ENCODE measurements at regions not wholly inside any gene's neighbourhood (a gene's known extent, or its start where the extent isn't known, plus 50 kb on each side); places are given as distances from the start of the nearest gene placed in this dataset.
"Not testable (repeated sequence)": the region's sequence is repeated elsewhere in the genome, so short reads cannot be mapped to it uniquely, and the experiment has no call there.

- no peak for DNase-seq
Measured at GRCh38 chr21:28696844-28697410, 295.8 kb downstream of the LTN1 start.

GRCh38 chr21:28693476-28693875 lies 299.2 kb downstream of the LTN1 start:
- no peak for DNase-seq

- DNase-seq, result no peak
Measured at GRCh38 chr21:28690196-28690595, 302.5 kb downstream of the LTN1 start.

GRCh38 chr21:28688381-28688780 lies 304.3 kb downstream of the LTN1 start:
- no peak for DNase-seq

DNA sequence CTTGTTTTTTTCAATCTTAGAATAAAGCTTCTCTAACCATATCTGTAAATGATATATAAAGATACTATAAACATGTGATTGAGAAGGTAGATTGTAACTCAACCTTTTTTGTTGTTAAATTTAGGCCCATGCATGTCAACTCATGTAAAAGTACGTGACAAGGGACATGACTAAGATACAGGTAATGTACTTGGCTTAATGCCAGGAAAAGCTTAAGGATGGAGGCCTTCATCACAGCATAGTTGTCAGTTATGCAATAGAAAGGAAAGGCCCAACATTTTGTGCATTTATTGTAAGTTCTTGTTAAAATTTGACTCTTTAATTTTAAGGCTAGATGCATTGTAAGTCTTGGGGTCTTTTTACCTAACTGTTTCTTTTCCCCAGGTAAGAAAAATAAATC lies 305.1 kb downstream of the LTN1 start:
- DNase-seq, result no peak

- no peak for DNase-seq
Measured at GRCh38 chr21:28683982-28684752, 308.5 kb downstream of the LTN1 start.

DNA sequence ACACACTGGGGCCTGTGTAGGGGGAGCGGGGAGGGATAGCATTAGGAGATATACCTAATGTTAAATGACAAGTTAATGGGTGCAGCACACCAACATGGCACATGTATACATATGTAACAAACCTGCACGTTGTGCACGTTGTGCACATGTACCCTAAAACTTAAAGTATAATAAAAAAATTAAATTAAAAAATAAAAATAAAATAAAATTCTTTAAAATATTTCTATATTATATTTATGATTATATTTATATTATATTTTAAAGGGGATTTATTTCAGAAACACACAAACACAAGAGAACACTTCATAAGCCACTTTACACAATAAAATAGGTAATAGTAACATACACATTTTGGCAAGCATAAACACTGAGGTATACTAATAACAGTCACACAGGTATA lies 309.8 kb downstream of the LTN1 start:
- DNase-seq, result not testable (repeated sequence)

- DNase-seq, result not testable (repeated sequence)
Measured at GRCh38 chr21:28677096-28677495, 315.6 kb downstream of the LTN1 start.

DNA sequence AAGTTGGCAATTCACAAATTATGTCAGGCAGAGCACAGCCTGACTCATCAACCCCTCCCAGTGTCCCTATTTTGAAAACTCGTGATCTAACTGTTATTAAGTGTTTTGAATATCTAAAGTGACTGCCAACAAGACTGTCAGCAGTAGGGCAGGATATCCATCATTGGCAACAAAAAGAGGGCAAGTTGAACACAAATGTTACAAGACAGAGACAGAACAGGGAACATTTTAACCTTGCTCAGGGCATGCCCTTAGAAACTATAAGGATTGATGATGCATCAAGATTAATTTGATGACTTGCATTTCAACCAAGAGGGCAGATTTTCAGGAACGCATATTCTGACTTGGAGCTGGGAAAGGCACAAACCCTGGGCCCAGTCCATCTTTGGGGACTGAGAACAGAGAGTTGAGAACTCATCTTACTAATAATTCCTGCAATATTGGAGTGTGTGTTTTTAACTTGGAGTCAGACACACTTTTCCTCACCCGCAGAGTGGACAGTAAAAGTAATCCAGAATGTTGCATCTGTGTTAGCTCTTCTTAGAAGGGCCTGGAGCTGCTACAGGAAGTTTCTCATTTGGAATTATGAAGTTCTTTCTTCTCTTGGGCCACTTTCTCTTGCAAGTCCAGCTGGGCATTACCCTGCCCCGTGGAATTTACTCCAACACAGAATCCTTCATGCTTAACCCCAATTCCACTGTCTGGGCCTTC lies 317.2 kb downstream of the LTN1 start:
- DNase-seq, result no peak

- DNase-seq, result no peak
Measured at GRCh38 chr21:28674763-28675162, 317.9 kb downstream of the LTN1 start.

DNA sequence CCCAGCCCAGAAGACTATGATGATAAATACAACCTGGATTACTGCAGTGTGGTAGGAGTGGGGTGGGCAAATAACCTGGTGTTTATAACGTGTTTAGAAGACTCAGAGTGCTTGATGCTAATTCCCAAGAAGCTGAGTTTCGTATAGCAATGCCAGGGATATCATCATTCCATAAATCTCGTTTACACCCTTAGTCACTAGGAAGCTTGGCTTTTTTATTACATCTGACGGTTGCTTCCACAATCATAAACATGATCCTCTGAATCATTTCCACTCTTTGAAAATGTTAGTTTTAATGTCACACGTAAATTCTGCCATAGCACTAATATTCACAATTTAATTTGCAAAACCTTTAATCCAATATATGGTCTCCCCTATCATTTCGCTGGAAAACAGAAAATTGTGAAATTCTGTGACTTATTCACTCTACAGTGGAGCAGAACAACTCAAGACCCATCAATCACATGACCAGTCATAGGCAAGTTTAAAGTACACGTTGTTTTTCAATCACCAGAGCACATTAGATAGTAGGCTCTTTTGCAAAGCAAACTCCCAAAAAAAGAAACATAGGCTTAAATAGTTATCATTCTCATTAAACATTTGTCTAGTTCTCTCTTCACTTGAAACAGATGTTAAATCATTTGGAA lies 321.0 kb downstream of the LTN1 start:
- no peak for DNase-seq

GRCh38 chr21:28669971-28670653 lies 322.6 kb downstream of the LTN1 start:
- no peak for DNase-seq

GRCh38 chr21:28669321-28669720 lies 323.4 kb downstream of the LTN1 start:
- no peak for DNase-seq

- DNase-seq, result no peak
Measured at GRCh38 chr21:28663754-28664153, 328.9 kb downstream of the LTN1 start.

- no peak for DNase-seq
Measured at GRCh38 chr21:28663111-28663693, 329.5 kb downstream of the LTN1 start.

- no peak for DNase-seq
Measured at GRCh38 chr21:28657566-28657965, 335.1 kb downstream of the LTN1 start.

- DNase-seq, result no peak
Measured at GRCh38 chr21:28655471-28655870, 337.2 kb downstream of the LTN1 start.

DNA sequence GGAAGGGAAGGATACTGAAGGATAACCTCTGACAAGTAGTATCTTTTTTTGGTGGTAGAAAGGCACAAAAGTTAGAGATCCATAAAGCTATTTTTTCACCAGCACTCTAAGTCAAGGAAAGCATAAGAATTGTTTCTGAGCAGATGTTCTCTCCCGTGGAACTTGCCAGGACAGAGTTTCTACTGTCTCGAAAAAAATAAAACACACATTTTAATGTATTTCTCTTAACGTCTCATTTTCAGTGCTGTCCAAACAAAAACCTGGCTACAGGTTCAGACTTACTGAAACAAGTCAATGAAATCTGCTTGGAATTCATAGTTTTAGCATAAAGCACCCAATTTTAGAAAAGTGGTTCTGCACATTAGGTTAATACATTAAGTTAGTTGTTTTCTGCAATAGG lies 338.3 kb downstream of the LTN1 start:
- DNase-seq, result no peak

GRCh38 chr21:28644762-28645161 lies 347.9 kb downstream of the LTN1 start:
- DNase-seq, result no peak

- no peak for DNase-seq
Measured at GRCh38 chr21:28642891-28643290, 349.8 kb downstream of the LTN1 start.

DNA sequence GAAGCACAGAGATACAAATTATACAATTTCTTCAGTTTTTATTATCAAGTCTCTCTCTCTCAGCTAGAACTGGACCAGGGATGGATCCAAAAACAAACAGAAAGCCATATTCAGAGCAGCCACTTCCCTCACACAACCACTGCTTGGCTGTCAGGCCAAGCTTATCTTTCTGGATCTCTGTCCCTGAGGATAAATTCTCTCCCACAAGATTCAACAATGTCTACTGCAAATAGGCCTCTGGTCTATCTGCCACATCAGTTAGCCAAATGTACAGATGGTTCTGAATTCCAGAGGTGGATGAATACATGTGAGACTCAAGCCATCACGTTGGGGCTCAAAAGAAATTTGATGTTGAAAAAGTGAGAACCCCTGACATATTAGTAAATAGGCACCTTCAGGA lies 350.9 kb downstream of the LTN1 start:
- DNase-seq, result no peak

DNA sequence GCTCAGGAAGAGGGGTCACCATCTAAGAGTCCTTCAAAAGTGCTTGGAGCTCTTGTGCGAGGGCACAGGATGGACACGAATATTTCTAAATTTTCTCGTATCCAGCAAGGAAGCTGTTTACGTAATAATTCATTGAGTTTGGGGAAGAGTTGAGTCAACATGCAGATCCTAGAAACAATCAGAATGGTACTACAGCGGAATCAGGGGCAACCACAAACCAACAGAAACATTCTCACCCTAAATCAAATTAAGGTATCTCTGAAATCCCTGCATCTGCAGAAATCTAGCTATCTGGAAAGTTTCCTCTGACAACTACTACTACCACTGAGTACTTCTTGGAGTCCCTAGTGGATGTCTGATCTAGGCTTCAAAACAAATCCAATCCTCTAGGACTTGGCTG lies 352.4 kb downstream of the LTN1 start:
- DNase-seq, result no peak

DNA sequence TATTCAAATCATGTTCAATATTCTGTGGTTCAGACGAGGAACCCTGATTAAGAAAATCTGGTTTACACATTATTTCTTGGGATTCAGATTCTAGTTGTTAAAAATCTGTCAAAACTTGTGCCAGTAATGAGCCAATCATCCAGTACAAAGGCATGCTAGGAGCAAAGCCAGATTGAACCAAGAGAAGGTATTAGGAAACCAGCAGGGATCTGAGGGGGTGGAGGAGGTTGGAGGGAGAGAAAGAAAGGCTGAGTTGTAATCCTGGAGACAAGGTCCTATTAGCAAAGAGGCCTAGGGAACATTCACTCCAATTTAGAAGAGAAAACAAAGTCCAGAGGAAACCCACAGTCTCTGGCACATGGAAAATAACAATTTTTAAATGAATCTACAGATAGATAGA lies 352.9 kb downstream of the LTN1 start:
- DNase-seq, result no peak

Data from NCI-H1105 (cell line).